ENCODE measurements at regions not wholly inside any gene's neighbourhood (a gene's known extent, or its start where the extent isn't known, plus 50 kb on each side); places are given as distances from the start of the nearest gene placed in this dataset.

DNA sequence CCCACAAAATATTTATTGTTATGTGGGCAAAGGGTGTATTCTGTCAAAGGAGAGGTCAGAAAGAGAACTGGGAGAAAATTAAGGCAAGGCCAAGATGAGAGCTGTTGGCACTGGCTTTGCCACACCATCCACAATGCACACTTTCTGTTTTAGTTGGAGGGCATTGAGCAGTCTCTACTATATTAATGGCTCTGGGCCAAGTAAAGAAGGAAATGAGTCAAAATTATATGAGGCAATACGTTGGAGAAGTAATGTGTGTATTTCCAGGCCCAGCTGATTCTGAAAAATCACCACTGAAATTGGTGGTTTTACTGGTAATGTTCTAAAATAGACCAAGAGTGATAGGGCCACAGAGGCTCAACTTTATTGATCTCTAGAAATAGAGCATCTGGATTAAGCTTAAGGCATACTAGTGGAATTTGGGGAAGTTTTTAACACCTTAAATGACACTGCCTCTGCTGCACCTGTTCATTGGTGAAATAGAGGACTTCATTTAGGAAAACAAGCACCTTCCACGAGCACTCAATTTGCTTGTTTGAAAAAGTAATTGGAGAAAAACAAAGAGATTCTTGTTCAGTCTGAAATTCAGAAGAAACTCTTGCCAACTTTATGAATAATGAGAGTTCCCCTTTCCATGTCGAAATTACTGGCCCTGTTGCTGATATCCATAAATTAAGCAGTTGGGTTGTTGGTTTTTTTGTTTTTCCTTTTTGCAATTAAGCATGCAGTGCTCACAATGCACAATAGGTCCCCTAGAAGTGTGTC lies 424.9 kb downstream of the ADGRL2 start:
- TF ChIP-seq, protein P1, sequence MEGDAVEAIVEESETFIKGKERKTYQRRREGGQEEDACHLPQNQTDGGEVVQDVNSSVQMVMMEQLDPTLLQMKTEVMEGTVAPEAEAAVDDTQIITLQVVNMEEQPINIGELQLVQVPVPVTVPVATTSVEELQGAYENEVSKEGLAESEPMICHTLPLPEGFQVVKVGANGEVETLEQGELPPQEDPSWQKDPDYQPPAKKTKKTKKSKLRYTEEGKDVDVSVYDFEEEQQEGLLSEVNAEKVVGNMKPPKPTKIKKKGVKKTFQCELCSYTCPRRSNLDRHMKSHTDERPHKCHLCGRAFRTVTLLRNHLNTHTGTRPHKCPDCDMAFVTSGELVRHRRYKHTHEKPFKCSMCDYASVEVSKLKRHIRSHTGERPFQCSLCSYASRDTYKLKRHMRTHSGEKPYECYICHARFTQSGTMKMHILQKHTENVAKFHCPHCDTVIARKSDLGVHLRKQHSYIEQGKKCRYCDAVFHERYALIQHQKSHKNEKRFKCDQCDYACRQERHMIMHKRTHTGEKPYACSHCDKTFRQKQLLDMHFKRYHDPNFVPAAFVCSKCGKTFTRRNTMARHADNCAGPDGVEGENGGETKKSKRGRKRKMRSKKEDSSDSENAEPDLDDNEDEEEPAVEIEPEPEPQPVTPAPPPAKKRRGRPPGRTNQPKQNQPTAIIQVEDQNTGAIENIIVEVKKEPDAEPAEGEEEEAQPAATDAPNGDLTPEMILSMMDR (IDR thresholded peaks at IDR 0.05) = no peak
- TF ChIP-seq POLR2A (IDR thresholded peaks at IDR 0.05; ENCODE audit: low read depth) (no peak), EP300 (IDR thresholded peaks at IDR 0.05) (no peak), POLR2AphosphoS5 (IDR thresholded peaks at IDR 0.05) (no peak)
